Upper lobe of left lung (tissue), 6 donors: ENCODE measurements at regions not wholly inside any gene's neighbourhood (a gene's known extent, or its start where the extent isn't known, plus 50 kb on each side); places are given as distances from the start of the nearest gene placed in this dataset.

Experiments
- ATAC-seq, 2 donors: fragments of 200-7000 bp; cut with Tn5 transposase; one replicate each; pipeline ENCODE4 v1.9.1; 2022; ENCODE audit warnings: mild to moderate bottlenecking in 2 of 2, moderate library complexity in 2 of 2; ENCODE audit not compliant: low FRiP score in 2 of 2
- DNase-seq, 2 donors: peaks; one replicate each; pipeline ENCODE4 v3.0.0-alpha.2; 2019 to 2020
- H3K27ac ChIP-seq, 4 donors: fragments of 200-600 bp; sonication (generic); one replicate each; pipeline ENCODE4 v1.5.1; 2016 to 2019
- H3K27me3 ChIP-seq, 4 donors: fragments of 200-600 bp; sonication (generic); one replicate each; pipeline ENCODE4 v1.5.1; 2017 to 2019
- H3K36me3 ChIP-seq, 4 donors: fragments of 200-600 bp; sonication (generic); one replicate each; pipeline ENCODE4 v1.5.1; 2016 to 2019
- H3K4me1 ChIP-seq, 4 donors: fragments of 200-600 bp; sonication (generic); one replicate each; pipeline ENCODE4 v1.5.1; 2018 to 2019
- H3K4me3 ChIP-seq, 4 donors: fragments of 200-600 bp; sonication (generic); one replicate each; pipeline ENCODE4 v1.5.1; 2017 to 2019; ENCODE audit warnings: mild to moderate bottlenecking in 2 of 4, moderate library complexity in 1 of 4
- H3K9me3 ChIP-seq, 4 donors: fragments of 200-600 bp; sonication (generic); one replicate each; pipeline ENCODE4 v1.5.1; 2018 to 2019
- CTCF ChIP-seq, 6 experiments: fragments of 450-650 bp in 4 of 6; fragments of 200-600 bp in 2 of 6; sonication (generic) in 2 of 6; IDR thresholded peaks; one replicate each; pipeline ENCODE4 v1.5.1; 2016 to 2019; ENCODE audit warnings: antibody characterized with exemption in 6 of 6
- EP300 ChIP-seq, 4 donors: sonication (generic); formaldehyde crosslinking; IDR thresholded peaks; one replicate each; pipeline ENCODE4 v1.5.1; 2017; ENCODE audit warnings: antibody characterized with exemption in 4 of 4, control low read depth in 2 of 4
- POLR2A ChIP-seq, 4 donors: fragments of 450-650 bp; IDR thresholded peaks; one replicate each; pipeline ENCODE4 v1.5.1; 2016 to 2017; ENCODE audit warnings: antibody characterized with exemption in 4 of 4, mild to moderate bottlenecking in 2 of 4
- POLR2AphosphoS5 ChIP-seq, 2 donors: sonication (generic); formaldehyde crosslinking; IDR thresholded peaks; one replicate each; pipeline ENCODE4 v1.5.1; 2017; ENCODE audit warnings: antibody characterized with exemption in 2 of 2
- WGBS, 2 donors: methylation state at CpG; one replicate each; pipeline ENCODE4 v1.1.5; 2017 to 2018; 5-methylcytosine and 5-hydroxymethylcytosine counted together
- donor health status: DM: no; HTN: no; CAD: no; lungs with moderate emphysema.
- donor health status: DM: no; HTN: yes; CAD: no; lungs with severe emphysema.

DNA sequence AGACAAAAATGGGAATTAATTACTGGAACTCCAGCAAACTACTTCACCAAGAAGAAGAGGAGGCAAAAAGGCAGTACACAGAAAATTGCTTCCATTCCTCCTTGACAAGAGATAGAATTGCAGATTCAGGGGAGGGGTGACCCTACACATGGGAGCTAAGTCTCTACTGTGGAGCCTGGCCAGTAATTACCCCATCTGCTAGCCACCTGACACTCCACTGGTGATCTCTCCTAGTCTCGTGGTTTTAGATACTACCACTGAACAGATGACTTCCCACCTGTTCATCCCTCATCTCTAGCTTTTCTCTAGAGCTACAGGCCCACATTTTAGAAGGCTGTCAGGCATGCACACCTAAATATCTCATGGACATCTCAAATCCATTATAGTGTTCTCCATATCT is 224.3 kb upstream of the NR2F2 start:
- no peaks in the 10 kb centered on the region for H3K9me3 ChIP-seq
- no peak for ATAC-seq
- DNase-seq, result no peak
- no peaks in the 10 kb centered on the region for H3K4me1 ChIP-seq
- no peak overlapping the region for H3K4me3 ChIP-seq
- H3K27me3 ChIP-seq, result no peaks in the 10 kb centered on the region
- H3K27ac ChIP-seq, result no peak overlapping the region
- TF ChIP-seq EP300 (IDR thresholded peaks at IDR 0.05) (no peak), CTCF (IDR thresholded peaks at IDR 0.05) (no peak), POLR2A (IDR thresholded peaks at IDR 0.05) (no peak), POLR2AphosphoS5 (IDR thresholded peaks at IDR 0.05) (no peak)
- 90 to 100% methylated on average over 1 of the region's 1 CpG for WGBS, 2 donors
- H3K36me3 ChIP-seq, result no peaks in the 10 kb centered on the region

DNA sequence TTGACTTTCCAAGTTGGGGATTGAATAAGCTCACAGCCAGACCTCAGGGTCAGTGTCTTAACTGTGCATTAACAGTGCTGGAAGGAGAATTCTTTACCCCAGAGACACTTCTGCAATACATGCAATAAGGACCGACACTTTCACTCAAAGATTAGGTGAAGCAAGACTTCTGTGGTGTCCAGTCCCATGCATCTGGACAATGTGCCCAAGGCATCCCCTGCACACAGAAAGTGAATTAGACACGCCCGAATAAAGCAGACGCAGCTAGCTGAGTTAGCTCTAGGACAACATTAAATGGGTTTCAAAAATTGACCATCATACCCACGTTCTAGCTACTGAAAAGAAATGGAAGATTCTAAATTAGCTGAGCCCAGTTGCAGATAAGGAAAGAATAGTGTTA is 223.9 kb upstream of the NR2F2 start:
- no peak for ATAC-seq
- WGBS, 2 donors, result 88 to 92% methylated on average over 5 of the region's 5 CpGs
- no peak for TF ChIP-seq POLR2AphosphoS5 (IDR thresholded peaks at IDR 0.05)
- TF ChIP-seq CTCF (IDR thresholded peaks at IDR 0.05), result no peak
- no peak for TF ChIP-seq POLR2A (IDR thresholded peaks at IDR 0.05)
- no peak for TF ChIP-seq EP300 (IDR thresholded peaks at IDR 0.05)

DNA sequence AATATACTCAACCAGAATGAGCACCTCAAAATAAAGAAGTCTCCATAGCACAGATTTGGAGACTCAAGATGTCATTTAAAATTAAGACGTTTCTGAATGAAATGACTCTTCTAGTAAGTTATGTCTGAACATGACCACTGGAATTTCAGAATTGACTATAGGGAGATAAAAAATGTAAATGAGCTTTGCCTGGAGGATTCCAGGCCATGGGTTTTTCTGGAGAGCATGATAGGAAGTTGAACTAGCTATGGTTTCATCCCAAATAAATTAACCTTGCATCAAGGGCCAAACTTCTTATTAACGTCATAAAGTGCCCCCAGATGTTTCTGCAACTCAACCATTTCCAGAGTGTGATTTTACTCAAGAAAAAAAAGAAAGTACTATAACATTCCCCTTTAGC is 222.6 kb upstream of the NR2F2 start:
- no peak for DNase-seq
- no peaks in the 10 kb centered on the region for H3K4me1 ChIP-seq
- no peak for TF ChIP-seq CTCF (IDR thresholded peaks at IDR 0.05)
- TF ChIP-seq POLR2AphosphoS5 (IDR thresholded peaks at IDR 0.05), result no peak
- no peak for TF ChIP-seq POLR2A (IDR thresholded peaks at IDR 0.05)
- no peak for TF ChIP-seq EP300 (IDR thresholded peaks at IDR 0.05)
- no peaks in the 10 kb centered on the region for H3K9me3 ChIP-seq
- WGBS, 2 donors, result 67 to 81% methylated on average over 2 of the region's 2 CpGs
- no peak overlapping the region for H3K27ac ChIP-seq
- H3K4me3 ChIP-seq, result no peak overlapping the region
- no peaks in the 10 kb centered on the region for H3K27me3 ChIP-seq
- H3K36me3 ChIP-seq, result no peaks in the 10 kb centered on the region
- ATAC-seq, result no peak

More for the DNA sequence above, 223.9 kb upstream of the NR2F2 start:
- no peaks in the 10 kb centered on the region for H3K27me3 ChIP-seq
- no peak overlapping the region for H3K27ac ChIP-seq
- H3K4me1 ChIP-seq, result no peaks in the 10 kb centered on the region
- no peaks in the 10 kb centered on the region for H3K36me3 ChIP-seq
- no peak overlapping the region for H3K4me3 ChIP-seq
- DNase-seq, result no peak
- H3K9me3 ChIP-seq, result no peaks in the 10 kb centered on the region

DNA sequence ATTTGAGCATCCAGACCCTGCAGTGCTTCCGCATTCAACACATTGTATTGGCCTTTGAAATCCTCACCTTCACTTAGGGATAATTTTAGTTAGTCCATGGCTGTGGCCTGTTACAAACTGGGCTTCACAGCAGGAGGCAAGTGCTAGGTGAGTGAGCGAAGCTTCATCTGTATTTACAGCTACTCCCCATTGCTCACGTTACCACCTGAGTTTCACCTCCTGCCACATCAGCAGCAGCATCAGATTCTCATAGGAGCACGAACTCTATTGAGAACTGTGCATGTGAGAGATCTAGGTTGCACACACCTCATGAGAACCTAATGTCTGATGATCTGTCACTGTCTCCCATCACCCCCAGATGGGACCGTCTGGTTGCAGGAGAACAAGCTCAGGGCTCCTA is 222.1 kb upstream of the NR2F2 start:
- Histone ChIP-seq H3K9me3 (no peaks in the 10 kb centered on the region), H3K4me3 (no peak overlapping the region), H3K4me1 (no peaks in the 10 kb centered on the region), H3K27ac (no peak overlapping the region), H3K27me3 (no peaks in the 10 kb centered on the region), H3K36me3 (no peaks in the 10 kb centered on the region)
- TF ChIP-seq POLR2A (IDR thresholded peaks at IDR 0.05), result no peak
- DNase-seq (no peak), ATAC-seq (no peak)
- WGBS, 2 donors, result 92 to 97% methylated on average over 5 of the region's 5 CpGs

DNA sequence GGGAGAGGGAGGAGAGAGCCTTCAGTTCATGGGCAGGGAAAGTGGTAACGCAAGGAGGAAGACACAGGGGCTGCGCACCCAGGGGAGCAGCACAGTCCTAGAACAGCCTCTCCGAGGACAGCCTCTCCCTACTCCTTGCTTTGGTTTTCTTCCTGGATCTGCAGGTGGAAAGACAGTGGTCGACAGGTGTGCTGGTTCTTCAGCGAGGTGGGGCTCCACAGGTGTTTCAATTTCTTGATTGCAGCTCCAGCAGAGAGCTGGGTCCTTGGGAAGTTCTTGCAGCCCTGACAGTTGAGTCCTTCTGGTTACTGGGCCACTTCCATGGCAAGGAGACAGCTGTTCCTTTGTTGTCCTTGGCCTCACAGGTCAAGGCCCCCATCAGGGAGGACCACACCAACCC is 220.7 kb upstream of the NR2F2 start:
- Histone ChIP-seq H3K9me3 (no peaks in the 10 kb centered on the region), H3K27ac (no peak overlapping the region), H3K4me3 (no peak overlapping the region), H3K27me3 (no peaks in the 10 kb centered on the region), H3K4me1 (no peaks in the 10 kb centered on the region), H3K36me3 (no peaks in the 10 kb centered on the region)
- DNase-seq (no peak), ATAC-seq (no peak)
- no peak for TF ChIP-seq EP300 (IDR thresholded peaks at IDR 0.05)
- TF ChIP-seq POLR2A (IDR thresholded peaks at IDR 0.05), result no peak
- no peak for TF ChIP-seq CTCF (IDR thresholded peaks at IDR 0.05)
- no peak for TF ChIP-seq POLR2AphosphoS5 (IDR thresholded peaks at IDR 0.05)
- WGBS, 2 donors, result 89 to 95% methylated on average over 5 of the region's 5 CpGs
